ENCODE measurements at regions not wholly inside any gene's neighbourhood (a gene's known extent, or its start where the extent isn't known, plus 50 kb on each side); places are given as distances from the start of the nearest gene placed in this dataset.
A peak's percentile ranks its signal among the peaks of the same experiment; 100 is the strongest.

DNA sequence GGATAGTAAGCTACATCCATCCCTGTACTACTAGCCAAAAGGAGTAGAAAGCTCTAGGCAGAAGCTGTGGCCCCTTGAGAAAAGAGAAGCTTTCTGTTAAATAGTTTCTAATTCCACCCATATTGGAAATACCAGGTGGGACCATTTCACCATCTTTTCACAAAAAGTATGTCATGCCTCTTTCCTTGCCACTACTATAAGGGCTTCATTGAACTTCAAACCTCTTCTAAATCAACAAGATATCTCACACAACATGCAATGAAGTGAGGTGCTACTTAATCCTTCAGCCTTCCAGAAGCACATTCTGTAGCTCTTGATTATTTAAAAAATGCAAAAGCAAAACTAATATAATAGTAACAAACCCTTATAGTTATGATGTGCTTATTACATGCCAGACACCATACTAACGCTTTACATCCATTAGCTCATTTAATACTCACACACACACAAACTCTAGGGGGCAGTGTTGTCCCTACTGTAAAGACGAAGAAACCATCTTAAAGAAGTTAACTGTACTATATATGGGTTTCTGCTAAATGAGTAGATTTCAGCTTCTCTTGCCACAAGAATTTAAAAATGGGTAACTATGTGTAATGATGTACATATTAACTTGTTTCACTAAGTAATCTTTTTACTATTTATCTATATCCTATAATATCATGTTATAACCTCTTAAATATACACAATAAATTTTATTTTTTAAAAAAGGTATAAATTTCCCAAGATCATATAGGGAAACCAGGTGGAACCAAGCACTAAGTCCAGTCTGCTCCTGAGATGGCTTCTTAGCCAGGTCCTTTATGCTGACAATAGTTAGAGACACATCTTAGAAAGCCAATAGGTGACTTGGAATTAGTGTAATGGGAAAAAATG lies 124.4 kb downstream of the RPS29 start:
- Mint-ChIP-seq H3K27me3 (ENCODE audit: unreplicated experiment) (no peaks in the 10 kb centered on the region), H3K4me3 (ENCODE audit: unreplicated experiment) (no peak overlapping the region), H3K27ac (ENCODE audit: unreplicated experiment) (no peak overlapping the region), H3K36me3 (ENCODE audit: low read depth, unreplicated experiment) (no peaks in the 10 kb centered on the region), H3K9me3 (ENCODE audit: unreplicated experiment) (no peaks in the 10 kb centered on the region), H3K4me1 (ENCODE audit: unreplicated experiment) (peaks cover 7% of the 10 kb centered on the region)
- TF ChIP-seq CTCF (IDR thresholded peaks at IDR 0.05; ENCODE audit: unreplicated experiment), result peak; percentile 68
- peak; percentile 59 for DNase-seq (ENCODE audit: low spot score)

DNA sequence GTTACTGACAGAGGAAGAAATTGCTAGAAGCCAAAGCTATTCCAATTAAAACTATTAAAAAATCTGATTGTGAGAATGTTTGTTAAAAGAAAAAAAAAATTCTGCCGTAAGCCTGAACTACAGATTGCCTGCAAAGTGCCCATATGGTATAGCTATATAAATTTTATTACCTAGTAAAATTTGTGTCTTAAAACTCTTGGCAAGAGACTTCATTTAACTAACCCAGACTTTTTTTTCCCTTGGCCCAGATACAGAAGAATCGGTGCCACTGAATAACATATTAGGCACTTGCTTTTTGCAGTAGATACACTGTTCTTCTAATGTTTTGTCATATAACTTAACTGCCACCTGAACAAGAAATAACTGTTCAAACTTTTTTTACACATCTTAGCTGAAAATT lies 125.5 kb downstream of the RPS29 start:
- H3K9me3 Mint-ChIP-seq (ENCODE audit: unreplicated experiment), result no peaks in the 10 kb centered on the region
- H3K27ac Mint-ChIP-seq (ENCODE audit: unreplicated experiment), result no peak overlapping the region
- H3K27me3 Mint-ChIP-seq (ENCODE audit: unreplicated experiment), result no peaks in the 10 kb centered on the region
- H3K4me3 Mint-ChIP-seq (ENCODE audit: unreplicated experiment), result no peak overlapping the region
- no peaks in the 10 kb centered on the region for H3K36me3 Mint-ChIP-seq (ENCODE audit: low read depth, unreplicated experiment)
- H3K4me1 Mint-ChIP-seq (ENCODE audit: unreplicated experiment), result peaks cover 7% of the 10 kb centered on the region
- TF ChIP-seq CTCF (IDR thresholded peaks at IDR 0.05; ENCODE audit: unreplicated experiment), result no peak
- no peak for DNase-seq (ENCODE audit: low spot score)

DNA sequence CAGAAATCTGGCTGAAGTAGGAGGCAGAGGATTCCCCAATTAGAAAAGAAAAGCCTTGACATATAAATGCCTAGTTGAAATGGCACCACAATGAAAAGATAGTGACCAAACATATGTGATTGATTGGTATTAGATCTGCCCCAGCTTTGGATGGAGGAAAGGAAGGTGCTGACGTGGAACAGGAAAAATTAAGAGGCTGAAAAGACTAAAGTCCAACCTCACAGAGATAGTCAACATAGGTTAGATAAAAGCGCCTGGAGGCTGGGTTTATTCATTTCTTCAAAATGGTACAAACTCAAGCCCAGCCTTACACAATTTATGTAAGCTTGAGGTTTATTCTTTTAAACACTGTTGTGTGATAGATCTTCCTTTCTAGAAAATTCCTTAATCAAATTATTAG lies 129.6 kb downstream of the RPS29 start:
- H3K9me3 Mint-ChIP-seq (ENCODE audit: unreplicated experiment), result no peaks in the 10 kb centered on the region
- no peaks in the 10 kb centered on the region for H3K27me3 Mint-ChIP-seq (ENCODE audit: unreplicated experiment)
- H3K4me1 Mint-ChIP-seq (ENCODE audit: unreplicated experiment), result no peaks in the 10 kb centered on the region
- no peak for DNase-seq (ENCODE audit: low spot score)
- no peak overlapping the region for H3K27ac Mint-ChIP-seq (ENCODE audit: unreplicated experiment)
- no peak overlapping the region for H3K4me3 Mint-ChIP-seq (ENCODE audit: unreplicated experiment)
- H3K36me3 Mint-ChIP-seq (ENCODE audit: low read depth, unreplicated experiment), result no peaks in the 10 kb centered on the region
- TF ChIP-seq CTCF (IDR thresholded peaks at IDR 0.05; ENCODE audit: unreplicated experiment), result no peak

- H3K27me3 Mint-ChIP-seq (ENCODE audit: unreplicated experiment), result peaks cover 3% of the 10 kb centered on the region
- DNase-seq (ENCODE audit: low spot score), result no peak
- no peak for TF ChIP-seq CTCF (IDR thresholded peaks at IDR 0.05; ENCODE audit: unreplicated experiment)
- no peak overlapping the region for H3K27ac Mint-ChIP-seq (ENCODE audit: unreplicated experiment)
- H3K36me3 Mint-ChIP-seq (ENCODE audit: low read depth, unreplicated experiment), result no peaks in the 10 kb centered on the region
- no peaks in the 10 kb centered on the region for H3K4me1 Mint-ChIP-seq (ENCODE audit: unreplicated experiment)
- no peaks in the 10 kb centered on the region for H3K9me3 Mint-ChIP-seq (ENCODE audit: unreplicated experiment)
- no peak overlapping the region for H3K4me3 Mint-ChIP-seq (ENCODE audit: unreplicated experiment)
These were observed 134.2 kb downstream of the RPS29 start for GRCh38 chr14:49451938-49452337.

DNA sequence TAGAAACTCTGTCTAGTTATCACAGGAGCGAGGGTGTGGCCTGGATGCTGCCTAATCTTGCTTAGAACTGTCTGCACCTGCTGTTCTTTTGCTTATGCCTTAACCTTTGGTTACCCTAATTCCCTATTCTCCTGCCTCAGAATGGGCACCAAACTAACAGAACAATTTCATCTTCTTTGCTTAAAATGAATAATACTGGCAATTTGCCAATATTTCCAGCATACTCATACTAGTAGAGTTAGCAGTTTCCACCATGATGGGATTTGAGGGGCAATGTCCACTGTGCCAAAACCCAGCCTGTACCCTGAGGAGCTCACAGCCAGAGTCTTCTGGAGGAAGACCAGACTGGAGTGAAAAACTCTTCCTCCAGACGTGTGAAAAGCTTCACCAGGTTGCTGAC lies 136.4 kb downstream of the RPS29 start:
- Mint-ChIP-seq H3K4me3 (ENCODE audit: unreplicated experiment) (peak overlapping the region; percentile 16), H3K4me1 (ENCODE audit: unreplicated experiment) (no peaks in the 10 kb centered on the region), H3K27me3 (ENCODE audit: unreplicated experiment) (peaks cover 3% of the 10 kb centered on the region), H3K9me3 (ENCODE audit: unreplicated experiment) (no peaks in the 10 kb centered on the region), H3K36me3 (ENCODE audit: low read depth, unreplicated experiment) (no peaks in the 10 kb centered on the region), H3K27ac (ENCODE audit: unreplicated experiment) (no peak overlapping the region)
- DNase-seq (ENCODE audit: low spot score), result no peak
- TF ChIP-seq CTCF (IDR thresholded peaks at IDR 0.05; ENCODE audit: unreplicated experiment), result no peak

Measured in endothelial cell (in vitro differentiated cells).